Neutrophil (primary cell): ENCODE measurements at regions not wholly inside any gene's neighbourhood (a gene's known extent, or its start where the extent isn't known, plus 50 kb on each side); places are given as distances from the start of the nearest gene placed in this dataset.

ENCODE experiments used
- H3K27ac ChIP-seq: fragments of 200-600 bp; sonication (generic); 2 replicates; pipeline ENCODE4 v1.5.1; 2016; ENCODE audit warnings: mild to moderate bottlenecking, moderate library complexity
- H3K27me3 ChIP-seq: fragments of 200-600 bp; sonication (generic); 2 replicates; pipeline ENCODE4 v1.6.0; 2016; ENCODE audit warnings: mild to moderate bottlenecking
- H3K36me3 ChIP-seq: fragments of 200-600 bp; sonication (generic); 2 replicates; pipeline ENCODE4 v1.5.1; 2017
- H3K4me1 ChIP-seq, 2 experiments: fragments of 200-600 bp in 1 of 2; sonication (generic) in 1 of 2; 1 replicate in 1 of 2; 2 replicates in 1 of 2; pipeline versions ENCODE4 v1.5.1 to v1.6.1; 2013 to 2016; ENCODE audit warnings: low read depth in 1 of 2, low read length in 1 of 2, mild to moderate bottlenecking in 1 of 2, moderate library complexity in 1 of 2; ENCODE audit not compliant: control insufficient read depth in 1 of 2, insufficient read depth in 1 of 2
- H3K4me3 ChIP-seq, 2 experiments: fragments of 200-600 bp in 1 of 2; sonication (generic) in 1 of 2; 1 replicate in 1 of 2; 2 replicates in 1 of 2; pipeline ENCODE4 v1.5.1; 2013 to 2016; ENCODE audit warnings: low read depth in 1 of 2, low read length in 1 of 2, mild to moderate bottlenecking in 1 of 2, moderate library complexity in 1 of 2
- H3K9me3 ChIP-seq: fragments of 200-600 bp; sonication (generic); 2 replicates; pipeline ENCODE4 v1.5.1; 2016
- TF ChIP-seq, protein P1 (sequence below): fragments of 200-600 bp; sonication (generic); IDR thresholded peaks from 2 replicates; pipeline ENCODE4 v1.5.1; 2016; ENCODE audit warnings: antibody characterized with exemption

DNA sequence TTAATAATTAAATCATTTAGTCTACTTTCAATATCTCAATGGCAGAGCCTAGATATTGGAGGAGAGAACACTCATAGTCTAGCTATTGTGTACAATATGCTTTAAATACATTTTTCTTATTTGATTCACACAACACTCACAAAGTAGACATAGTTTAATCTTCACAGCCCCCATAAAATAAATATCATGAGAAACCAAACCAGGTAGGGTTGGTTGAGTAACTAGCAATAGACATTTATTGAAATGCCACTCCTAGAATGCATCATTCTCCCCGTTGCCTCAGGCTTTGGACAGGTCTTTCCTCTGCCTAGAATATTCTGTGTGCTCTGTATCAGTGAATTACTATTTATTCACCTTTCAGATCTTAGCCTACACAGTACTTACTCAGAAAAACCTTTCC, 141.9 kb downstream of the CEMIP2 start:
- H3K9me3 ChIP-seq = no peaks in the 10 kb centered on the region
- no peak overlapping the region for H3K4me3 ChIP-seq
- no peak overlapping the region for H3K27ac ChIP-seq
- no peaks in the 10 kb centered on the region for H3K4me1 ChIP-seq
- TF ChIP-seq, protein P1, sequence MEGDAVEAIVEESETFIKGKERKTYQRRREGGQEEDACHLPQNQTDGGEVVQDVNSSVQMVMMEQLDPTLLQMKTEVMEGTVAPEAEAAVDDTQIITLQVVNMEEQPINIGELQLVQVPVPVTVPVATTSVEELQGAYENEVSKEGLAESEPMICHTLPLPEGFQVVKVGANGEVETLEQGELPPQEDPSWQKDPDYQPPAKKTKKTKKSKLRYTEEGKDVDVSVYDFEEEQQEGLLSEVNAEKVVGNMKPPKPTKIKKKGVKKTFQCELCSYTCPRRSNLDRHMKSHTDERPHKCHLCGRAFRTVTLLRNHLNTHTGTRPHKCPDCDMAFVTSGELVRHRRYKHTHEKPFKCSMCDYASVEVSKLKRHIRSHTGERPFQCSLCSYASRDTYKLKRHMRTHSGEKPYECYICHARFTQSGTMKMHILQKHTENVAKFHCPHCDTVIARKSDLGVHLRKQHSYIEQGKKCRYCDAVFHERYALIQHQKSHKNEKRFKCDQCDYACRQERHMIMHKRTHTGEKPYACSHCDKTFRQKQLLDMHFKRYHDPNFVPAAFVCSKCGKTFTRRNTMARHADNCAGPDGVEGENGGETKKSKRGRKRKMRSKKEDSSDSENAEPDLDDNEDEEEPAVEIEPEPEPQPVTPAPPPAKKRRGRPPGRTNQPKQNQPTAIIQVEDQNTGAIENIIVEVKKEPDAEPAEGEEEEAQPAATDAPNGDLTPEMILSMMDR = no peak
- no peaks in the 10 kb centered on the region for H3K27me3 ChIP-seq
- H3K36me3 ChIP-seq = no peaks in the 10 kb centered on the region

DNA sequence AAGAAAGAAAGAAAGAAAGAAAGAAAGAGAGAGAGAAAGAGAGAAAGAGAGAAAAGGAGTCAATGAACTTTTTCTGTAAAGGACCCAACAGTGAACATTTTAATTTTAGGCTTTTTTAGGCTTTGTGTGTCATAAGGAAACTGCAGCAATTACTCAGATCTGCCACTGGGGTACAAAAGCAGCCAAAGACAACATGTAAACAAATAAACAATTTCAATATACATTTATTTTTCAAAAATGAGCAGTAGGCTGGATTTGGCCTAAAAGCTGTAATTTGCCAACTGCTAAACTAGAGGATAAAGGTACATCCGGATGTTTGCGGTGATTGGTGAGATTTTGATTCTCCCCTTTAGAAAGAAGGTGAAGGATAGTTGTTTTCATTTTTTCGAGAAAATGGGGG, 143.6 kb downstream of the CEMIP2 start:
- no peaks in the 10 kb centered on the region for H3K36me3 ChIP-seq
- TF ChIP-seq, protein P1 = no peak

DNA sequence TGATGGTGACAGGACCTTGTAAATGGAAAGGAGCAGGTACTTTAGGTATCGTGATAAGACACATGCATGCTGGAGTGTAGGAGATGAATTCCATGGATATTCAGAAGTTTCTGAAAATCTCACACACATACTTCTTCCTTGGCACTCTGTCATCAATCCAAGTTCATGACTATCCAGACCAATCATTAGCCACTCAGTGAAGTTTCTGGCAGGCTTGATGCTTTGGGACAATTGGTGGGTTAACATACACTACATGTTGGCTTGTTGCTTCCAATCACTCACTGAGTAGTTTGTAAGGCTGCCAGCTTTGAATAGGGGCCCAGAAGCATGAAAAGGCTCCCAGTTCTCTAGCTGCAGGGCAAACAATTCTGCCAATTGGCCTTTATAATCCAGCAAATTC, 147.6 kb downstream of the CEMIP2 start:
- H3K4me3 ChIP-seq = no peak overlapping the region
- H3K27me3 ChIP-seq = no peaks in the 10 kb centered on the region
- TF ChIP-seq, protein P1 = no peak
- H3K27ac ChIP-seq = no peak overlapping the region
- no peaks in the 10 kb centered on the region for H3K9me3 ChIP-seq
- H3K4me1 ChIP-seq = no peaks in the 10 kb centered on the region
- H3K36me3 ChIP-seq = no peaks in the 10 kb centered on the region

More for the DNA sequence above, 143.6 kb downstream of the CEMIP2 start:
- Histone ChIP-seq H3K27ac (no peak overlapping the region), H3K4me3 (no peak overlapping the region), H3K4me1 (no peaks in the 10 kb centered on the region), H3K9me3 (no peaks in the 10 kb centered on the region), H3K27me3 (no peaks in the 10 kb centered on the region)

DNA sequence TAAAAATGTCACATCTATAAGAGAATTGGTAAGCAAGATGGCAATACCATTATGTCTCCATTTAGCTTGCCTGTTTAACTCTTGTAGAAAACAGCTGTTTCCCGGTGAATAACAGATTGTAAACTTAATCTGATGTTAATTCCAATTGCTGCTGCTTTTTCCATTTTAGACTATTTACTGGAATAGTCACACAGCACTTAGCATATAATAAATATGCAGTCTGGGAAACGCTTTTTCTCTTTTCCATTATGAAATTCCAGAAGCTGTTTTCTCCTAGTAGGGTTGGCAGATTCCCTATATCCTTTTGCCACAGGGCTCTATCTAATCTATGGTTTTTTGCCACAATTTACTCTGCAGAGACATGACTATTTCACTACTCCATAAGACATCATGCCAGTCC, 148.0 kb downstream of the CEMIP2 start:
- Histone ChIP-seq H3K36me3 (no peaks in the 10 kb centered on the region), H3K4me3 (no peak overlapping the region), H3K4me1 (no peaks in the 10 kb centered on the region), H3K27ac (no peak overlapping the region), H3K9me3 (no peaks in the 10 kb centered on the region), H3K27me3 (no peaks in the 10 kb centered on the region)
- TF ChIP-seq, protein P1 = no peak

DNA sequence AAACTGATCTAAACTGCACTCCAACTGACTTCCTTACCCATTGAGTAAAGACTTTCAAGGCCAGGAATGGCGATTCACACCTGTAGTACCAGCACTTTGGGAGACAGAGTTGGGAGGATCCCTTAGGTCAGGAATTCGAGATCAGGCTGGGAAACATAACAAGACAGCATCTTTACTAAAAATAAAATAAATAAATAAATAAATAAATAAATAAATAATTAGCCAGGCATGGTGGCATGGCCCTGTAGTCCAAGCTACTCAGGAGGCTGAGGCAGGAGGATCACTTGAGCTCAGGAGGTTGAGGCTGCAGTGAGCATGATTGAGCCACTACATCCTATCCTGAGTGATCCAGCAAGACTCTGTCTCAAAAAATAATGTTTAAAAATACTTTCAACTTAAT, 148.4 kb downstream of the CEMIP2 start:
- TF ChIP-seq, protein P1 = no peak
- H3K27me3 ChIP-seq = no peaks in the 10 kb centered on the region
- H3K27ac ChIP-seq = no peak overlapping the region
- no peak overlapping the region for H3K4me3 ChIP-seq
- H3K36me3 ChIP-seq = no peaks in the 10 kb centered on the region
- no peaks in the 10 kb centered on the region for H3K4me1 ChIP-seq
- no peaks in the 10 kb centered on the region for H3K9me3 ChIP-seq
